GM11168 (cell line): ENCODE measurements at regions not wholly inside any gene's neighbourhood (a gene's known extent, or its start where the extent isn't known, plus 50 kb on each side); places are given as distances from the start of the nearest gene placed in this dataset.

ENCODE experiments used
- in situ Hi-C: fragments of 300-500 bp; cut with MboI; formaldehyde crosslinking; loops from one replicate; pipeline ENCODE4 v1.12.0; 2022; ENCODE audit warnings: low sequenced_read_pairs; ENCODE audit not compliant: unreplicated experiment

- in situ Hi-C loops = loop anchor here (10.0 kb wide), 1 partner anchor 107 kb away; no protein-coding TSS in a partner anchor
Observed at GRCh38 chr9:87781331-87781730, 55.4 kb downstream of the CTSL start.

- in situ Hi-C loops = loop anchor here (10.0 kb wide), 1 partner anchor 108 kb away; no protein-coding TSS in a partner anchor
Observed at GRCh38 chr9:87783180-87783579, 57.3 kb downstream of the CTSL start.

- in situ Hi-C loops = loop anchor here (10.0 kb wide), 1 partner anchor 111 kb away; no protein-coding TSS in a partner anchor
Observed at GRCh38 chr9:87785315-87785970, 59.5 kb downstream of the CTSL start.

- in situ Hi-C loops = loop anchor here (10.0 kb wide), 1 partner anchor 112 kb away; no protein-coding TSS in a partner anchor
Observed at GRCh38 chr9:87786423-87786822, 60.5 kb downstream of the CTSL start.

GRCh38 chr9:87786876-87787275, 61.0 kb downstream of the CTSL start:
- in situ Hi-C loops = loop anchor here (10.0 kb wide), 1 partner anchor 112 kb away; no protein-coding TSS in a partner anchor

- in situ Hi-C loops = loop anchor here (10.0 kb wide), 1 partner anchor 113 kb away; no protein-coding TSS in a partner anchor
Observed at GRCh38 chr9:87787735-87788134, 61.8 kb downstream of the CTSL start.

GRCh38 chr9:87792831-87793288, 66.9 kb downstream of the CTSL start:
- in situ Hi-C loops = no loop called here

- in situ Hi-C loops = no loop called here
Observed at GRCh38 chr9:87793292-87793691, 67.4 kb downstream of the CTSL start.

GRCh38 chr9:87795178-87795577, 69.3 kb downstream of the CTSL start:
- in situ Hi-C loops = no loop called here

- in situ Hi-C loops = no loop called here
Observed at GRCh38 chr9:87796196-87796595, 70.3 kb downstream of the CTSL start.

GRCh38 chr9:87798261-87798833, 72.4 kb downstream of the CTSL start:
- in situ Hi-C loops = no loop called here

GRCh38 chr9:87799503-87799902, 73.6 kb downstream of the CTSL start:
- in situ Hi-C loops = no loop called here

GRCh38 chr9:87800456-87800855, 74.5 kb downstream of the CTSL start:
- in situ Hi-C loops = no loop called here

- in situ Hi-C loops = no loop called here
Observed at GRCh38 chr9:87801013-87801412, 75.1 kb downstream of the CTSL start.

- in situ Hi-C loops = no loop called here
Observed at GRCh38 chr9:87803166-87803565, 77.2 kb downstream of the CTSL start.

- in situ Hi-C loops = no loop called here
Observed at GRCh38 chr9:87803623-87804345, 77.9 kb downstream of the CTSL start.

- in situ Hi-C loops = no loop called here
Observed at GRCh38 chr9:87805259-87805658, 77.4 kb upstream of the SPATA31E1 start.

GRCh38 chr9:87810008-87810407, 72.7 kb upstream of the SPATA31E1 start:
- in situ Hi-C loops = no loop called here

GRCh38 chr9:87810679-87811178, 71.9 kb upstream of the SPATA31E1 start:
- in situ Hi-C loops = no loop called here

- in situ Hi-C loops = no loop called here
Observed at GRCh38 chr9:87812375-87813118, 70.1 kb upstream of the SPATA31E1 start.
